Spleen (tissue), 7 donors: ENCODE measurements at regions not wholly inside any gene's neighbourhood (a gene's known extent, or its start where the extent isn't known, plus 50 kb on each side); places are given as distances from the start of the nearest gene placed in this dataset.

Experiments
- CTCF ChIP-seq, 11 experiments: fragments of 200-600 bp in 7 of 11; fragments of 450-650 bp in 4 of 11; sonication (generic) in 4 of 11; IDR thresholded peaks in 8 of 11; conservative IDR thresholded peaks in 3 of 11; 1 replicate in 7 of 11; 2 replicates in 4 of 11; pipeline versions ENCODE4 v1.4.0 to v1.8.0; 2016 to 2021; ENCODE audit warnings: antibody characterized with exemption in 11 of 11, inconsistent platforms in 4 of 11, mild to moderate bottlenecking in 1 of 11
- POLR2AphosphoS5 ChIP-seq, 3 donors: sonication (generic); formaldehyde crosslinking; IDR thresholded peaks; one replicate each; pipeline ENCODE4 v1.5.1; 2017; ENCODE audit warnings: antibody characterized with exemption in 3 of 3
- donor health status: DM: no; HTN: no; CAD: no; lungs with moderate emphysema.
- donor health status: DM: no; HTN: no; CAD: no.
- donor health status: DM: no; HTN: no; CAD: no.

- TF ChIP-seq CTCF (IDR thresholded peaks at IDR 0.05 in 8 of 11, conservative IDR thresholded peaks at IDR 0.05 in 3 of 11): no peak
- TF ChIP-seq POLR2AphosphoS5 (IDR thresholded peaks at IDR 0.05): no peak
Measured at GRCh38 chr2:21461754-21462240, 338.0 kb downstream of the TDRD15 start.
